Stimulated activated CD4-positive, alpha-beta T cell treated with anti-CD3 and anti-CD28 coated beads, TNF-alpha, amount 100 ng/mL, for 24 hours (primary cell): ENCODE measurements at regions not wholly inside any gene's neighbourhood (a gene's known extent, or its start where the extent isn't known, plus 50 kb on each side); places are given as distances from the start of the nearest gene placed in this dataset.

Experiments used
- DNase-seq, 3 experiments: peaks; one replicate each; pipeline ENCODE4 v3.0.0-alpha.2; 2020; ENCODE audit warnings: low read depth in 3 of 3

GRCh38 chr20:42020316-42020715, 402.1 kb upstream of the CHD6 start:
- no peak for DNase-seq

- DNase-seq, result no peak
Measured at GRCh38 chr20:42018979-42019378, 400.8 kb upstream of the CHD6 start.

- DNase-seq, result no peak
Measured at GRCh38 chr20:42010090-42010489, 391.9 kb upstream of the CHD6 start.

- no peak for DNase-seq
Measured at GRCh38 chr20:42007251-42007650, 389.1 kb upstream of the CHD6 start.

- no peak for DNase-seq
Measured at GRCh38 chr20:42005211-42005610, 387.0 kb upstream of the CHD6 start.

- no peak for DNase-seq
Measured at GRCh38 chr20:42003380-42003779, 385.2 kb upstream of the CHD6 start.

- no peak for DNase-seq
Measured at GRCh38 chr20:41998539-41999341, 380.6 kb upstream of the CHD6 start.

GRCh38 chr20:41996951-41997350, 378.8 kb upstream of the CHD6 start:
- no peak for DNase-seq

- DNase-seq, result no peak
Measured at GRCh38 chr20:41992481-41992880, 374.3 kb upstream of the CHD6 start.

GRCh38 chr20:41991412-41991811, 373.2 kb upstream of the CHD6 start:
- DNase-seq, result no peak

GRCh38 chr20:41989935-41990635, 371.9 kb upstream of the CHD6 start:
- DNase-seq, result no peak

- no peak for DNase-seq
Measured at GRCh38 chr20:41989039-41989679, 371.0 kb upstream of the CHD6 start.

GRCh38 chr20:41984031-41984430, 365.9 kb upstream of the CHD6 start:
- no peak for DNase-seq

GRCh38 chr20:41983159-41983558, 365.0 kb upstream of the CHD6 start:
- no peak for DNase-seq

GRCh38 chr20:41981746-41982145, 363.6 kb upstream of the CHD6 start:
- no peak for DNase-seq

GRCh38 chr20:41978875-41979274, 360.7 kb upstream of the CHD6 start:
- DNase-seq, result no peak

- no peak for DNase-seq
Measured at GRCh38 chr20:41978246-41978790, 360.1 kb upstream of the CHD6 start.

GRCh38 chr20:41969656-41970055, 351.5 kb upstream of the CHD6 start:
- DNase-seq, result no peak

- no peak for DNase-seq
Measured at GRCh38 chr20:41960166-41960565, 342.0 kb upstream of the CHD6 start.

- DNase-seq, result no peak
Measured at GRCh38 chr20:41958391-41958790, 340.2 kb upstream of the CHD6 start.

- no peak for DNase-seq
Measured at GRCh38 chr20:41956338-41957074, 338.3 kb upstream of the CHD6 start.

GRCh38 chr20:41952166-41952565, 334.0 kb upstream of the CHD6 start:
- no peak for DNase-seq
